D721Med (cell line): ENCODE measurements at regions not wholly inside any gene's neighbourhood (a gene's known extent, or its start where the extent isn't known, plus 50 kb on each side); places are given as distances from the start of the nearest gene placed in this dataset.

Experiments used
- DNase-seq: peaks from one replicate; pipeline ENCODE4 v3.0.0; 2011; ENCODE audit warnings: low spot score; ENCODE audit not compliant: insufficient read length
- FAIRE-seq: peaks from 2 replicates; lab custom pipeline; 2011; peaks lifted over from hg19 to GRCh38; lab: Jason Lieb, UNC
- CTCF ChIP-seq: IDR thresholded peaks from 2 replicates; pipeline ENCODE4 v1.5.1; 2012; ENCODE audit warnings: mild to moderate bottlenecking, control low read depth; ENCODE audit not compliant: insufficient read depth; ENCODE audit errors: missing control alignments

GRCh38 chr4:8746523-8747466 lies 124.8 kb downstream of the HMX1 start:
- DNase-seq (no peak), FAIRE-seq (no peak)
- TF ChIP-seq CTCF, result no peak

GRCh38 chr4:8745826-8746225 lies 125.8 kb downstream of the HMX1 start:
- DNase-seq, result no peak
- FAIRE-seq, result no peak
- no peak for TF ChIP-seq CTCF

DNA sequence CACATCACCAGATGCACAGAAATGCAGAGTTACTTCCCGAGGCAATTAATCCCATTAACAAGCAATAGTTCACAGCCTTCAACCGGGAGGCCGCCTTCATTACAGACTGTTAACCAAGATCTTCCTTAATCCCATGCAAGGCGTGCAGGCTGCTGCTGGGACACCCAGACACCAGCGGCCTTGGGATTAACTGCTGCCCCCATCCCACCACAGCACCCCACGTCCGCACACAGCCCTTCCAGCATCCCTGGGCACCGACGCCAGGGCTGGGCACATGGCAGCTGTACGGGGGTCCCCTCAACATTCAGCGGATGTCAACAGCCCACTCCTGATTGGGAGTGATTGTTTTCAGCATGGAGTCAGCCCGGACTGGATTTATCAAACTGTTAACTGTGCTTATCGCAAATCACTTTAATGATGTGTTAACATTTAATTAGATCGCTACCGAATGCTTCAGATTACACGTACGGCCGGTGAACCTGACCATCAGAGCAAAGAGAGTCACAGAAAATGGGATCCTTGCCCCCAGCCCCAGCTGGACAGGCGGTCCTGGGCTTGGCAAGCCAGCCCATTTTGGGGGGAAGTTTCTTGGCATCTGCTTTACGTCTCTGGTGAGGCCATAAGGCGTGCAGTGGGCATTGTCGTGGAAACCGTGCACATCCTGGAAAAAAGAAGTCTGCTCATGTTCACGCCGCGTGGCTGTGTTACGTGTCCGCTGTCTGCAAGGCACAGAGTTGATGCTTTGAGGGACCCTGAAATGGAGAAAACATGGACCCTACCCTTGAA lies 126.4 kb downstream of the HMX1 start:
- no peak for TF ChIP-seq CTCF
- FAIRE-seq, result no peak
- DNase-seq, result no peak

GRCh38 chr4:8744083-8744805 lies 127.4 kb downstream of the HMX1 start:
- TF ChIP-seq CTCF, result no peak
- no peak for DNase-seq
- FAIRE-seq, result no peak

- no peak for TF ChIP-seq CTCF
- DNase-seq, result no peak
- no peak for FAIRE-seq
Measured at GRCh38 chr4:8742546-8742945, 129.1 kb downstream of the HMX1 start.

- FAIRE-seq, result no peak
- no peak for TF ChIP-seq CTCF
- no peak for DNase-seq
Measured at GRCh38 chr4:8741513-8742226, 130.0 kb downstream of the HMX1 start.
